Panc1 (cell line): ENCODE measurements at regions not wholly inside any gene's neighbourhood (a gene's known extent, or its start where the extent isn't known, plus 50 kb on each side); places are given as distances from the start of the nearest gene placed in this dataset.

Experiments
- POLR2AphosphoS5 ChIP-seq: IDR thresholded peaks from 2 replicates; pipeline ENCODE4 v1.6.1; 2012; ENCODE audit warnings: mild to moderate bottlenecking, low read depth, low read length, moderate library complexity
- REST ChIP-seq, 2 experiments: IDR thresholded peaks; 2 replicates each; pipeline ENCODE4 v1.6.1; 2011 to 2012; ENCODE audit warnings: low read depth in 2 of 2, control low read depth in 1 of 2, low read length in 1 of 2, mild to moderate bottlenecking in 1 of 2, moderate library complexity in 1 of 2; ENCODE audit not compliant: insufficient read depth in 1 of 2
- SIN3A ChIP-seq: IDR thresholded peaks from 2 replicates; pipeline ENCODE4 v1.6.1; 2012; ENCODE audit warnings: low read depth, mild to moderate bottlenecking, low read length, moderate library complexity, borderline replicate concordance; ENCODE audit not compliant: insufficient read depth
- TCF7L2 ChIP-seq: IDR thresholded peaks from 2 replicates; pipeline ENCODE4 v1.6.1; 2011; ENCODE audit warnings: mild to moderate bottlenecking, low read depth, low read length, inconsistent platforms
- TF ChIP-seq, protein P1 (sequence below): fragments of 450-650 bp; IDR thresholded peaks from 2 replicates; pipeline ENCODE4 v1.5.1; 2017; ENCODE audit warnings: mild to moderate bottlenecking

GRCh38 chr22:22388090-22388489, 120.5 kb downstream of the ZNF280B start:
- TF ChIP-seq, protein P1, sequence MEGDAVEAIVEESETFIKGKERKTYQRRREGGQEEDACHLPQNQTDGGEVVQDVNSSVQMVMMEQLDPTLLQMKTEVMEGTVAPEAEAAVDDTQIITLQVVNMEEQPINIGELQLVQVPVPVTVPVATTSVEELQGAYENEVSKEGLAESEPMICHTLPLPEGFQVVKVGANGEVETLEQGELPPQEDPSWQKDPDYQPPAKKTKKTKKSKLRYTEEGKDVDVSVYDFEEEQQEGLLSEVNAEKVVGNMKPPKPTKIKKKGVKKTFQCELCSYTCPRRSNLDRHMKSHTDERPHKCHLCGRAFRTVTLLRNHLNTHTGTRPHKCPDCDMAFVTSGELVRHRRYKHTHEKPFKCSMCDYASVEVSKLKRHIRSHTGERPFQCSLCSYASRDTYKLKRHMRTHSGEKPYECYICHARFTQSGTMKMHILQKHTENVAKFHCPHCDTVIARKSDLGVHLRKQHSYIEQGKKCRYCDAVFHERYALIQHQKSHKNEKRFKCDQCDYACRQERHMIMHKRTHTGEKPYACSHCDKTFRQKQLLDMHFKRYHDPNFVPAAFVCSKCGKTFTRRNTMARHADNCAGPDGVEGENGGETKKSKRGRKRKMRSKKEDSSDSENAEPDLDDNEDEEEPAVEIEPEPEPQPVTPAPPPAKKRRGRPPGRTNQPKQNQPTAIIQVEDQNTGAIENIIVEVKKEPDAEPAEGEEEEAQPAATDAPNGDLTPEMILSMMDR = no peak
- TF ChIP-seq REST (IDR thresholded peaks at IDR 0.05; ENCODE audit: insufficient read depth in 1 of 2, low read depth in 2 of 2, low read length in 1 of 2) (no peak), POLR2AphosphoS5 (no peak), TCF7L2 (no peak), SIN3A (no peak)
